Glutamatergic neuron (in vitro differentiated cells): ENCODE measurements at regions not wholly inside any gene's neighbourhood (a gene's known extent, or its start where the extent isn't known, plus 50 kb on each side); places are given as distances from the start of the nearest gene placed in this dataset.
A peak's percentile ranks its signal among the peaks of the same experiment; 100 is the strongest.

Experiments
- DNase-seq: peaks from one replicate; pipeline ENCODE4 v3.0.0; 2022
- H3K27ac Mint-ChIP-seq: one replicate; pipeline ENCODE4 v1.8.0; 2020; ENCODE audit warnings: mild to moderate bottlenecking, mixed read lengths, inconsistent platforms; ENCODE audit not compliant: unreplicated experiment
- H3K27me3 Mint-ChIP-seq: one replicate; pipeline ENCODE4 v1.8.0; 2020; ENCODE audit warnings: mild to moderate bottlenecking, moderate library complexity, mixed read lengths, inconsistent platforms; ENCODE audit not compliant: unreplicated experiment
- H3K36me3 Mint-ChIP-seq: one replicate; pipeline ENCODE4 v1.8.0; 2020; ENCODE audit warnings: mild to moderate bottlenecking, mixed read lengths, inconsistent platforms; ENCODE audit not compliant: unreplicated experiment
- H3K4me1 Mint-ChIP-seq: one replicate; pipeline ENCODE4 v1.8.0; 2020; ENCODE audit warnings: mild to moderate bottlenecking, low read depth, mixed read lengths, inconsistent platforms; ENCODE audit not compliant: unreplicated experiment
- H3K4me3 Mint-ChIP-seq: one replicate; pipeline ENCODE4 v1.8.0; 2020; ENCODE audit warnings: mild to moderate bottlenecking, mixed read lengths, inconsistent platforms; ENCODE audit not compliant: unreplicated experiment
- H3K9me3 Mint-ChIP-seq: one replicate; pipeline ENCODE4 v1.8.0; 2020; ENCODE audit warnings: mild to moderate bottlenecking, moderate library complexity, mixed read lengths, inconsistent platforms; ENCODE audit not compliant: unreplicated experiment
- TF ChIP-seq, protein P1 (sequence below): fragments of 200-600 bp; sonication (generic); IDR thresholded peaks from one replicate; pipeline ENCODE4 v1.5.0; 2021; ENCODE audit not compliant: partially characterized antibody, unreplicated experiment

DNA sequence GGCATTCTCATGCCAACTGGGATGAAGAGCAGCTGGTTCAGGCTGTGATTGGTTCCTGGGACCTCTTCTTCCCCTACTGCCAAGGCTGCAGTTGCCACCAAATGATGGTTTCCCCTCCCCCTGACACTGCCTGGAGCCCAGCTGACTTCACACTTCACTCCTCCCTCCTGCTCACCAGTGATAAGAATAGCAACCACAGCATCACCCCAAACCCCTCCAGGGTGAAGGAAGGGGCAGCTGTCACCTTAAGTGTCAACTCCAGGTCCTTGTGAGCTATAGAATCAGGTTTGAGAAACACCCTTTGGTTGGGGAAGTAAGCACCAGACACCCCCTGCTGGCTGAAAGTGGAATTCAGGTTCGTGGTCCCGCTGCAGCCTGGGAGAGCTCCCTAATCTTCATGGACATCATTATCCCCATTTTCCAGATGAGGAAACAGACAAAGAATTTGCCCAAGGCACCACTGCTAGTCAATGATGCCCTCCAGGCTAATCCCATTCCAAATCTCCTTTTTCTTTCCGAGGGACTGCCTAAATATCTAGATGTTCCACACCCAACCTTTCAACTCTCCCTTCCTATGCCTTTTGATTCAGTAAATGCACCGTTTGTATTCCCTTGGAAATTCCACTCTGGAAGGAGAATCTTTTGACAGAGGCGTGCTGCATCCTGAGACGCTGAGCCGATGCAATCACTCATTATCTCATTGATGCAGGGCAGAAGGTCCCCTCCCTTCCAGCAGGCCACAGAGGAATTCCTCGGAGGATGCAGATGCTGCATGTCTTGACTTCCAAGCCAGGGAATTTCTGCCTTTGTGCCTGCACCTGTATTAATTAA, 50.6 kb upstream of the UQCRFS1 start:
- H3K36me3 Mint-ChIP-seq: no peaks in the 10 kb centered on the region
- peak; percentile 84 for DNase-seq
- H3K4me1 Mint-ChIP-seq: peaks cover 35% of the 10 kb centered on the region
- TF ChIP-seq, protein P1, sequence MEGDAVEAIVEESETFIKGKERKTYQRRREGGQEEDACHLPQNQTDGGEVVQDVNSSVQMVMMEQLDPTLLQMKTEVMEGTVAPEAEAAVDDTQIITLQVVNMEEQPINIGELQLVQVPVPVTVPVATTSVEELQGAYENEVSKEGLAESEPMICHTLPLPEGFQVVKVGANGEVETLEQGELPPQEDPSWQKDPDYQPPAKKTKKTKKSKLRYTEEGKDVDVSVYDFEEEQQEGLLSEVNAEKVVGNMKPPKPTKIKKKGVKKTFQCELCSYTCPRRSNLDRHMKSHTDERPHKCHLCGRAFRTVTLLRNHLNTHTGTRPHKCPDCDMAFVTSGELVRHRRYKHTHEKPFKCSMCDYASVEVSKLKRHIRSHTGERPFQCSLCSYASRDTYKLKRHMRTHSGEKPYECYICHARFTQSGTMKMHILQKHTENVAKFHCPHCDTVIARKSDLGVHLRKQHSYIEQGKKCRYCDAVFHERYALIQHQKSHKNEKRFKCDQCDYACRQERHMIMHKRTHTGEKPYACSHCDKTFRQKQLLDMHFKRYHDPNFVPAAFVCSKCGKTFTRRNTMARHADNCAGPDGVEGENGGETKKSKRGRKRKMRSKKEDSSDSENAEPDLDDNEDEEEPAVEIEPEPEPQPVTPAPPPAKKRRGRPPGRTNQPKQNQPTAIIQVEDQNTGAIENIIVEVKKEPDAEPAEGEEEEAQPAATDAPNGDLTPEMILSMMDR: peak; percentile 89
- H3K9me3 Mint-ChIP-seq: peaks cover 14% of the 10 kb centered on the region
- H3K4me3 Mint-ChIP-seq: peak overlapping the region; percentile 44
- H3K27me3 Mint-ChIP-seq: peaks cover 5% of the 10 kb centered on the region
- peak overlapping the region; percentile 88 for H3K27ac Mint-ChIP-seq

DNA sequence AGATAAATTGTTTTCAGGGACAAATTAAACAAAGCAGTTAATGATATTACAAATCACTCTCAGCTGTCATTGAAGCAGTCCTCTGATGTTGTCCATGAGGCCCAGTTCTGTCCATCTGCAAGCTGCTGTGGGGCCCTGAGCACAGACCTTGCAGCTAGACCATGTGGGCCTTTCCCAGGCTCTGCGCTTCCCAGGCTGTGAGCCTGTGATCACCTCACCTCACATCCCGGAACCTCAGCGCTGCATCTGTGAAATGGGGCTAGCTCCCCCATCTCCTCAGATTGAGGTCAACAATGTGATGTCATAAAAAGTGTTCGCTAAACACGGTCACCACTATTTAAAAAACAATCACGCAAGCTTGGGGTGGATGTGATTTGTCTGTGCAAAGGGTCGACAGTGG, 51.9 kb upstream of the UQCRFS1 start:
- peaks cover 29% of the 10 kb centered on the region for H3K4me1 Mint-ChIP-seq
- H3K9me3 Mint-ChIP-seq: peaks cover 13% of the 10 kb centered on the region
- peaks cover 5% of the 10 kb centered on the region for H3K27me3 Mint-ChIP-seq
- TF ChIP-seq, protein P1: no peak
- no peaks in the 10 kb centered on the region for H3K36me3 Mint-ChIP-seq
- no peak for DNase-seq
- H3K4me3 Mint-ChIP-seq: no peak overlapping the region
- no peak overlapping the region for H3K27ac Mint-ChIP-seq

- no peak overlapping the region for H3K4me3 Mint-ChIP-seq
- peaks cover 1% of the 10 kb centered on the region for H3K27me3 Mint-ChIP-seq
- H3K9me3 Mint-ChIP-seq: peaks cover 10% of the 10 kb centered on the region
These were observed 52.5 kb upstream of the UQCRFS1 start for GRCh38 chr19:29265436-29265835.

GRCh38 chr19:29266001-29266400, 53.0 kb upstream of the UQCRFS1 start:
- Mint-ChIP-seq H3K9me3 (peaks cover 9% of the 10 kb centered on the region), H3K4me3 (no peak overlapping the region), H3K27ac (no peak overlapping the region), H3K27me3 (peaks cover 1% of the 10 kb centered on the region), H3K36me3 (no peaks in the 10 kb centered on the region), H3K4me1 (peaks cover 23% of the 10 kb centered on the region)
- TF ChIP-seq, protein P1: no peak
- DNase-seq: no peak

More at GRCh38 chr19:29265436-29265835, 52.5 kb upstream of the UQCRFS1 start:
- Mint-ChIP-seq H3K27ac (no peak overlapping the region), H3K4me1 (peaks cover 26% of the 10 kb centered on the region), H3K36me3 (no peaks in the 10 kb centered on the region)
- DNase-seq: no peak
- TF ChIP-seq, protein P1: no peak

DNA sequence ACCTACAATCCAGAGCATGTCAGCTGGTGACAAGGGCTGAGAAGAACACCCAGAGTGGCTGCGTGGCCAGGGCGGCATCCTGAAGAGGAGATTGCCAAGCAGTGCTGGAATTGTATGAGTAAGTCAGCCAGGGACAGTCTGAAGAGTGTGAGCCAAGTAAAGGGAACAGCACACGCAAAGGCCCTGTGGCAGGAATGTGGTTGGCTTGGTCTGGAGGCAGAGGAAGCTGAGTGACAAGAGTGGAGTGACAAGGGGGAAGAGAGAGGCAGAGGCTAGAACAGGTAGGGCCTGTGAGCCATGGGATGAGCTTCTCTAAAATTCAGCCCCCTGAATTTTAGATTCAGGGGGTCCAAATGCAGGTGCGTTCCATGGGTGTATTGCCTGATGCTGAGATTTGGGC, 53.7 kb upstream of the UQCRFS1 start:
- DNase-seq: no peak
- H3K36me3 Mint-ChIP-seq: no peaks in the 10 kb centered on the region
- H3K27ac Mint-ChIP-seq: no peak overlapping the region
- H3K4me1 Mint-ChIP-seq: peaks cover 22% of the 10 kb centered on the region
- TF ChIP-seq, protein P1: no peak
- H3K9me3 Mint-ChIP-seq: peaks cover 8% of the 10 kb centered on the region
- H3K27me3 Mint-ChIP-seq: peaks cover 1% of the 10 kb centered on the region
- H3K4me3 Mint-ChIP-seq: no peak overlapping the region
